ENCODE measurements at regions not wholly inside any gene's neighbourhood (a gene's known extent, or its start where the extent isn't known, plus 50 kb on each side); places are given as distances from the start of the nearest gene placed in this dataset.

DNA sequence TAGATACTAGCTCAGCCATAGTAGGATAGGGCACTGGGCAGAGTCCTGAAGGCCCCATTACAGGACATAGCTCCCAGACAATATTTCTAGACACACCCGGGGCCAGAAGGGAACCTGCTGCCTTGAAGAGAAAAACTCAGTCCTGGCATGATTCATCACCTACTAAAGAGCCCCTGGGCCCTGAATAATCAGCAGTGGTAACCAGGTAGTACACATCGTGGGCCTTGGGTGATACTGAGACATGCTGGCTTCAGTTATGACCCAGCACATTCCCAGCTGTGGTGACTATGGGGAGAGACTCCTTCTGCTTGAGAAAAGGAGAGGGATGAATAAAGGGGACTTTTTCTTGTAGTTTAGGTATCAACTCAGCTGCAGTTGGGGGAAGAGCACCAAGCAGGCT, 104.3 kb upstream of the STK26 start:
- no peaks in the 10 kb centered on the region for H3K4me1 ChIP-seq
- no peak for DNase-seq
- TF ChIP-seq, protein P1, sequence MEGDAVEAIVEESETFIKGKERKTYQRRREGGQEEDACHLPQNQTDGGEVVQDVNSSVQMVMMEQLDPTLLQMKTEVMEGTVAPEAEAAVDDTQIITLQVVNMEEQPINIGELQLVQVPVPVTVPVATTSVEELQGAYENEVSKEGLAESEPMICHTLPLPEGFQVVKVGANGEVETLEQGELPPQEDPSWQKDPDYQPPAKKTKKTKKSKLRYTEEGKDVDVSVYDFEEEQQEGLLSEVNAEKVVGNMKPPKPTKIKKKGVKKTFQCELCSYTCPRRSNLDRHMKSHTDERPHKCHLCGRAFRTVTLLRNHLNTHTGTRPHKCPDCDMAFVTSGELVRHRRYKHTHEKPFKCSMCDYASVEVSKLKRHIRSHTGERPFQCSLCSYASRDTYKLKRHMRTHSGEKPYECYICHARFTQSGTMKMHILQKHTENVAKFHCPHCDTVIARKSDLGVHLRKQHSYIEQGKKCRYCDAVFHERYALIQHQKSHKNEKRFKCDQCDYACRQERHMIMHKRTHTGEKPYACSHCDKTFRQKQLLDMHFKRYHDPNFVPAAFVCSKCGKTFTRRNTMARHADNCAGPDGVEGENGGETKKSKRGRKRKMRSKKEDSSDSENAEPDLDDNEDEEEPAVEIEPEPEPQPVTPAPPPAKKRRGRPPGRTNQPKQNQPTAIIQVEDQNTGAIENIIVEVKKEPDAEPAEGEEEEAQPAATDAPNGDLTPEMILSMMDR (IDR thresholded peaks at IDR 0.05; ENCODE audit: borderline replicate concordance): no peak
- H3K27me3 ChIP-seq (ENCODE audit: low read depth): no peaks in the 10 kb centered on the region
- H3K36me3 ChIP-seq: no peaks in the 10 kb centered on the region
- no peak overlapping the region for H3K4me3 ChIP-seq
- no peak overlapping the region for H3K27ac ChIP-seq (replicated peaks)
- H3K9me3 ChIP-seq (replicated peaks): no peaks in the 10 kb centered on the region
- intact Hi-C loops (cut with micrococcal nuclease): no loop called here

DNA sequence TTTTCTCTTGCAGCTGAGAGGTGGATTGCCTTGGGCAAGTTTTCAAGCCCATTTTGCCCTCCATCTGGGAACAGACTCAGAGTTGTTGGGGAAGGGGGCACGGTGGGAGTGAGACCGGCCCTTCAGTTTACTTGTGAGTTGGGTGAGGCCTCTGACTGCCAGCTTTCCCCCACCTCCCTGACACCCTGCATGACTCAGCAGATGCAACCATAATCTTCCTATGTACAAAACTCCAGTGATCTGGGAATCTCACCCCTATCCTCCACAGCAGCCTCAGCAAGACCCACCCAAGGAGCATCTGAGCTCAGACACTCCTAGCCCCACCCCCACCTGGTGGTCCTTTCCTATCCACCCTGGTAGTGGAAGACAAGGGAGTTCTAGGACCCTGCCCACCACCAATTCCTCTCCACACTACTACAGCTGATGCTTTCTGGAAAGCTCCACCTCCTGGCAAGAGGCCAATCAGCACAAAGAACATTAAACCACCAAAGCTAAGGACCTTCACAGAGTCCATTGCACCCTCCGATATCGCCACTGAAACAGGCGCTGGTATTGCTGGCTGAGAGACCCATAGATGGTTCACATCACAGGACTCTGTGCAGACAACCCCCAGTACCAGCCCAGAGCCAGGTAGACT, 99.4 kb upstream of the STK26 start:
- no peaks in the 10 kb centered on the region for H3K9me3 ChIP-seq (replicated peaks)
- no peak for DNase-seq
- H3K4me3 ChIP-seq: no peak overlapping the region
- TF ChIP-seq, protein P1 (IDR thresholded peaks at IDR 0.05; ENCODE audit: borderline replicate concordance): no peak
- intact Hi-C loops (cut with micrococcal nuclease): no loop called here
- no peaks in the 10 kb centered on the region for H3K36me3 ChIP-seq
- H3K27me3 ChIP-seq (ENCODE audit: low read depth): no peaks in the 10 kb centered on the region
- no peak overlapping the region for H3K27ac ChIP-seq (replicated peaks)
- no peaks in the 10 kb centered on the region for H3K4me1 ChIP-seq

DNA sequence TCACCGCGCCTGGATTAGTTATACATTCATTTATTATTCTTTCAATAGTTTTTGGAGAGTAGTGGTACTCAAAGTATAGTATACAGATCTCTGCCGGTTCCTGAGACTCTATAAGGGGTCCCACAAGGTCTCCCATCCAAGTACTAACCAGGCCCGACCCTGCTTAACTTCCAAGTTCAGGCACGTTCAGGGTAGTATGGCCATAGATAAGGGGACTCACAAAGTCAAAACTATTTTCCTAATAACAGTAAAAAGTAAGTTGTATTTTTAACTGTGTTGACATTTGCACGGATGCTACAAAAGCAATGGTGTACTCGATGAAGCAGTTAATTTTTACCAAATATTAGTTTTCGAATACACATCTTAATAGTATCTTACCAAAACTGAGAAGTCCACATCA, 84.4 kb upstream of the STK26 start:
- no peak for DNase-seq
- intact Hi-C loops (cut with micrococcal nuclease): no loop called here
- no peaks in the 10 kb centered on the region for H3K27me3 ChIP-seq (ENCODE audit: low read depth)

DNA sequence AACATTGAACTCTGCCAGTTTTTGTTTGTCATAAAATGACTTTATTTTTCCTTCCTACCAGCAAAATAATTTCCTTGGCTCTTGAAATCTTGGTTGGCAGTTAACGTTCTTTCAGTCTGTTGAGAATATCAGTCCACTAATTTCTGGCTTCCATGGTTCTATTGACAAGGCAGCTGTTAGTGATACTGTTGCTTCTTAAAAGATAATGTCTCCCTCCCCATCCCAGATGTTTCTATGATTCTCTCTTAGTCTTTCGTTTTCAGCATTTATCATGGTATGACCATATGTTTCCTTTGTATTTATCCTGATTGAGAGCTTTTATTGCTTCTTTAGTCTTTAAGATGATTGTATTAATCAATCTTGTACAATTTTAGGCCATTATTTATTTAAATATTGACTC, 81.1 kb upstream of the STK26 start:
- DNase-seq: no peak
- no peak overlapping the region for H3K27ac ChIP-seq (replicated peaks)
- TF ChIP-seq, protein P1 (IDR thresholded peaks at IDR 0.05; ENCODE audit: borderline replicate concordance): no peak
- no peaks in the 10 kb centered on the region for H3K4me1 ChIP-seq
- intact Hi-C loops (cut with micrococcal nuclease): no loop called here
- H3K4me3 ChIP-seq: no peak overlapping the region
- no peaks in the 10 kb centered on the region for H3K27me3 ChIP-seq (ENCODE audit: low read depth)
- H3K9me3 ChIP-seq (replicated peaks): no peaks in the 10 kb centered on the region
- H3K36me3 ChIP-seq: no peaks in the 10 kb centered on the region

More for the DNA sequence above, 84.4 kb upstream of the STK26 start:
- Histone ChIP-seq H3K9me3 (replicated peaks) (no peaks in the 10 kb centered on the region), H3K4me3 (no peak overlapping the region), H3K36me3 (no peaks in the 10 kb centered on the region), H3K4me1 (no peaks in the 10 kb centered on the region), H3K27ac (replicated peaks) (no peak overlapping the region)
- TF ChIP-seq, protein P1 (IDR thresholded peaks at IDR 0.05; ENCODE audit: borderline replicate concordance): no peak

DNA sequence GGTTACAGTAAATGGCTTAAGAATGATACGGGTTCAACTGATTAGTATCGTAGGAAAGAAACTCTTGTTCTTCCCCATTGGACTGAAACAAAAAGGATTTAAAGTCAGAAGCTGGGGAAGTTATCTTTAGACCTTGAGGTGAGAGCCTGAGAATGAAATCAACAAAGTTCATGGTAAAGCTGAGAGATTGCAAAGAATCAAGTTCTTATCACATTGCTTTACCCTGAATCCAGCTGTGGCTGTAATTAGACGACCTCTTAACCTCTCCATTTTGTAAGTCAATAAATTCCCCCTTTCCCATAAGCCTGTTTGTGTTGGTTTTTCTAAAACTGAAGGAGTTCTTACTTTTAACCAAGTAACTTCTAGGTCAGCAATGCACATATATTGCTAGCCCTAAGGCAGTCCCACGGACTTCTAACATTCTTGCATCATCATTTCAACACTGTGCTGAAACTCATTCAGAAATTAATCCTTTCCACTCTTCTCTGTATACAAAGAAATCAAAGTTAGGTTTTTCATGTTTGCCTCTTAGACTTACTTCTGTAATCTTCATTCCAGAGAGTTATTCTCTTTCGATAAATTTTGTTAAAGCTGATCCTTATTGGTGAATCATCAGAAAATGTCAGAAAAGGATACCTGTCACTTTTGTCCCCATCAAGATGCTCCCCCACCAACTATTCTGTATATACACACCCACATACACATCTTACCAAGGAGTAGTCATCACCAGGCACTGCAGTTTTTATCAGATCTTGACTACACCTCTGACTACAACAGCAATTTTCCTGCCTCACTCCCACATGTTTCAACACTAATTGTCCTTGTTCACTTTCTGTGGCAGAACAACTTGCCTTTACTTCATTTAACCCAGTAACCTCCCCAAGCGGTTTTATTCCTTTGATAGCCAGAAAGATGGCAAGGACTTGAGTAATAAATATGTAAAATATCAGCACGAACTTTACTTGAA, 77.9 kb upstream of the STK26 start:
- Histone ChIP-seq H3K4me1 (no peaks in the 10 kb centered on the region), H3K36me3 (no peaks in the 10 kb centered on the region), H3K27ac (replicated peaks) (no peak overlapping the region), H3K4me3 (no peak overlapping the region), H3K27me3 (ENCODE audit: low read depth) (no peaks in the 10 kb centered on the region), H3K9me3 (replicated peaks) (no peaks in the 10 kb centered on the region)
- DNase-seq: no peak
- intact Hi-C loops (cut with micrococcal nuclease): no loop called here
- TF ChIP-seq, protein P1 (IDR thresholded peaks at IDR 0.05; ENCODE audit: borderline replicate concordance): no peak
